Superior temporal gyrus (tissue), 1 donor: ENCODE measurements at regions not wholly inside any gene's neighbourhood (a gene's known extent, or its start where the extent isn't known, plus 50 kb on each side); places are given as distances from the start of the nearest gene placed in this dataset.

Experiments used
- DNase-seq: peaks from one replicate; pipeline ENCODE4 v3.0.0-alpha.2; 2016; ENCODE audit errors: extremely low spot score

DNA sequence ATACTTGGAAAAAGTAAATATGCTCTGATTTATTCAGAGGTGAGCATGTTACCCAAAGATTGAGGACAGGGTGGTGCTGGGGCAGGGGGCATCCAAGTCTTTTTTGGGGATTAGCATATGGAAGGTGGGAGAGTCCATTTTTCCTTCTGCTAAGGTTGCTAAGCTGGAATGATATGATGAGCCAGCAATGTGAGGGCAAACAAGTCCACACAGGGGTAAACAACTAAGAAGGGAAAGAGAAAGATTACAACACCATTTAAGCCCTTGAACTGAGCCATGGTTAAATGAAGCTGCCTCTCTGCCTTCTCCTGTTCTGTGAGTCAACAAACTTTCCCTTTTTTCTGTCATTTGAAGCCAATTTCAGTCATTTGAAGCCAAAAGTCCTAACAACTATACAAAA, 89.0 kb downstream of the RPL22L1 start:
- no peak for DNase-seq

DNA sequence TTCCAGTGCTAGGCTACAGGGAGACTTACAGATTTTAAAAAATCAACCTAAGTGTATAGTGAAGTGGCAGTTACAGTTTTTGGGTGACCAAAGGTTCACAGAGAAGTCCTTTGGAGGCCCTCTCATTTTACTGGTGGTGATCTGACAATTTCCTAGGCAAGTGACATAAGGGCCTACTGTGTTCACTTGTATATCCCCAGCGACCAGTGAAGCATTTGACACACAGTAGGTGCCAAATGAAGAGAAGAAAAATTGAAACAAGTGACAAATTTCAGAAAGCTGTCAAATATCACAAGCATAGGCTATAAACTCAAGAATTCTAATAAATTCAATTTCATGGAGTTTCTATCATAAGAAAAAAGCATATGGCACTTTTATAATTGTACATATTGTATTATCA, 89.5 kb downstream of the RPL22L1 start:
- no peak for DNase-seq

DNA sequence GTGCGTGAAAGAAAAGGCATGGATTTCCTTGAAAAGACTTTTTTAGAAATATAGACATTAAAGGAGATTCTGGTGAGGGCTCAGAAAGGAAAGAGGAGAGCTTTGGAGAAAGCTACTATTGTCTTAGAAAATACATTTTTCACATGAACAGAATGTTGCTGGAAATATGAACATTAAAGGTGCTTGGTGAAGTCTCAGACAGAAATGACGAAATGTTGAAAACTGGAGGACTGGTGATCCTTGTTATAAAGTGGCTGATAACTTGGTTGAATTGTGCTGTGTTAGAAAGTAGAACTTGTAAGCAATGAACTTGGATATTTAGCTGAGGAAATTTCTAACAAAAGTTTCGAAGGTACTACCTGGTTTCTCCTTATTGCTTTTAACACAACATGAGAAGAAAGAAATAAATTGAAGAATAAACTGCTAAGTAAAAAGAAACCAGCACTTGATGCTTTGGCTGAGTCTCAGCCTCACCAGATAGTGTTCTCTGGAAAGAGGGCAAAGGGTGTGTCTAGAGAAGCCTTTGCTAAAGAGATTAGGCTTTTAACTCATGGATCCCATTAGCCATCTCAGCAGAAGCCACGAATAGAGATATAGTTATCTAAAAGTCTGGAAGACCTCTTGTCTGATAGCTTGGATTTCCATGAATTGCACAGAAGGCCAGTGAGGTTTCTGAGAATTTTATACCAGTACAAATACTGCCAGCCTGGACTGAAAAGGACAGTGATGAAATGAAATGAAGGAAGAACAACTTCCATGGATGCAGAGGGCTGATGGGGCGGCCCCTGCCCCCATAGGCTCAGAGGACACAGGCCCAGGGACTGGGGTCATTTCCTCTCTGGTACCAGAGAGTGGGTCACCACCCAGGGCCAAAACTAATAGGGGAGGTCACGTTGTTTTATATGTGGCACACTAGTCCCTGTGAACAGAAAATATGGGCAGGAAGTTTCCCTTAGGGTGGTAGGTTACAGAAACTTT, 91.5 kb downstream of the RPL22L1 start:
- no peak for DNase-seq

DNA sequence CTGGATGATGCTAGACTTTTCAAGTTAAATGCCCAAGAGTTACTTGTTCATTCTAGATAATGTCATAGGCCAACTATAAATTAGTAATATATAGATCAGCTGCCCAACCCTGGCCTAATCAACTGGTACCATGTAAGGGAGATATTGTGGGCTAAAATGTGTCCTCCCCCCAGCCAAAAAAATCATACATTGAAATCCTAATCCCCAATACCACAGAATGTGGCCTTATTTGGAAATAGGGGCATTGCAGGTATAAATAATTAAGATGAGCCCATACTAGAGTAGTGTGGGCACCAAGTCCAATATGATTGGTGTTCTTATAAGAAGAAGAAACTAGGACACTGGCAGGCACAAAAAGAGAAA, 92.5 kb downstream of the RPL22L1 start:
- DNase-seq, result no peak

DNA sequence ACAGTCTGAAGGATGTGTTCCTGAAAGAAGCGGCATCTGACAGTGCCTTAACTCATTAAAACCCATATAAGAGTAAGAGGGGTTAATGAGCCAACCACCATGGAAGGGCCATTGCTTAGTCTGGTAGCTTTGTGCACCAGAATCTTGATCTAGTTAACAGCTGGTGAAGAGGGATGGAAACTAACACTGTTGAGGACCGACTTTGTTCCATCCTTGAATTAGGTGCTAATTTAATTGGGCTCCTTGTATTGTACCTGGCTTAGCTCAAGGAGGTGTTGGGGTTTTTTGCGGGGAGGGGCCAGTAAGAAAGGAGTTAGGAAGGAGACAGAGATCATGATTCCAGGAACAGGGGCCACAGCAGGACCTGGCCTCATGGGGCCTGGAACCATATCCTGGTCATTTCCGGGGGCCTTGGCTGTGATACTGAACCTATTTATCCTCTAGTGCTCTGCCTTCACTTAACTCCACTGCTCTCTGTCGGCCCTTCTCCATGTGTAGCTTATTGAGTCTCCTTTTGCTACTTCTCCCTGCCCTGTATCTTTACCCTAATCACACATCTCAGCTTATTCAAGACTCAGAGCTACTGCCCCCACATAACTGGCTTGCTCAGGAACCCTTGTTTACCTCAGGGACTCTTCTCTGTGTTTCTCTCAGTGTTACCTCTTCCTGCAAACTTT, 93.0 kb downstream of the RPL22L1 start:
- no peak for DNase-seq

DNA sequence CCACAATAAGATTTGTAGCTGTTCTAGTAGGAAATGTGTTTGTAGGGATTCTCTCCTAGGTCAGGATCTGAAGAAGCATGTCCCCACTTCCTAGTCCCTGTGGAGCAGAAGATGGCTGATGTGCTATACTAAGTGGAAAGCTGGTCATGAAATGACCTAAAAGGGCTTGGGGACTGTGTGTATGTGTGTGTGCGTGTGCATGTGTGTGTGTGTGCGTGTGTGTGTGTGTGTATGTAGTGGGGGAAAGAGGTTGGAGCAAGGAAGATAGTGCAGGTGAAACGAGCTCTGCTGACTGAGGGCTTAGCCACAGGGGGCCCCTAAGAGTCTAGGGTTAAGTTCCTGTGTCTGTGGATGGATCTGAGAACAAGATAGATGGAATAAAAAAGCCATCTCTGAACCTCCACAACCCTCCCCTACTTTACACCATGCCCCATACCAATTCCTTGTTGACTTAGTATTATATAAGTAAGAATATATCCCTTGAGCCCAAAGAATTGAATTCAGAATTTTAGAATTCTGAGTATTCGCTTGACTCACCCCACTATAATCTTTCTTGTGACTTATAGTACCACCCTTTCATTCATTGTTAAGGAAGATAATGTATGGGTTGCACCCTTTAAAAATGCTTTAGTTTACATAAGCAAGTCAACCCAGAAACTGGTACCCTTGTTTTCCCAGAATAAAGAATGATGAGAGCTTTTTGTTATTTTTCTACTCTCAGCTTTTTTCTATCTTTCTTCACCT, 96.1 kb downstream of the RPL22L1 start:
- DNase-seq, result no peak

DNA sequence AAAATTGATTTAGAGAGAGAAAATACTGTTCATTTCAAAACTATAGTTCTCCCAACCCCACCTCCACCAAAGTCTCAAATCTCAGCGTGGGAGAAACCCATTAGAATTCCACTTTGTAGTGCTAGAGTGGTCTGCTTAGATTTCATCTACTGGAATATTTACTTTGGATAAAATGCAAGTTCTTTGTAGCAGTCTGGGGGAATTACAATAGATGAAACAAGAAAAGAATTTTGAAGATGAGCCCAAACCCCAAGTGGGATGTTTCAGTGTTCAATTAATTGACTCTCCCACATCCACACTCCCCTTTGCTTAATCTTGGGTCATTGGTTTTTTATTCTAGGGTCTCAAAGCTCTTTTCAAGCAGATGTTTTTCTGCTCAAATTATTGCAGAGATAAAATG, 97.8 kb downstream of the RPL22L1 start:
- no peak for DNase-seq

DNA sequence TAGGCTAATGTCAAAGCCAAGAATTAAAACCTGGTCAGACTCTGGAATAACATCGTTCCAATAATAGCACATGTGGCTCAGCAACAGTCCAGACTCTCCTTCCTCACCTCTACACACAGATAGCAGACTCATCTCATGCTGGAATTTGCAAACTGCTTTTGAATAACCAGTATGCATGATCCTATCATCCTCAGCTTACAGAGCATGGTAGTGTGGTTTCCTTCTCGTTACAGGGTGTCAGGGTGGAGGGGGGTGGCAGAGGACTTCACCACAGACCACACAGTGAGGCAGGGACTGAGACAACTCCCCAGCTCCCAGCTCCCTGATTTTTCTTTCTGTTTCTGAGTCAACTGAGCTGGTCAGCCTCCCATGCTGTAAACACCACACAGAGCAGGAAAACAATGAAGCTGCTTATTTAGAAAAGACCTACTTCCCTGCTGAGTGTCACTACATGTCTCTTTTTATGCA, 101.6 kb downstream of the RPL22L1 start:
- peak; percentile 70 for DNase-seq

DNA sequence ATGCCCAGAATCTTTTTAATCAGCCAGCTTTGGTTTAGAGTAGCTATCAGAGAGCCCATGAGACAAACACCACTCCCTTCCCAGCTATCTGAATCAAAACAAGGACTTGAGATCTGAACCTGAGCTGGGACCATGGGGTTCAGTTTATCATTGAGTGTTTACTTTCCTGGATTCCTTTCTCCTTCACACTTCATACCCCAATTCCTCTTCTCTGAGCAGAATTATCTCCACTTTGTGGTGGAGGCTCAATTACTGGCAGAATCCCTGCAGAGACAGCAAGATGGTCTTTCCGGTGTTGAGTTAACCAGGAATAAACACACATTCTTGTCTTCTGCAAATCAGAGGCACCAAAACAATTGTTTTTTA, 102.4 kb downstream of the RPL22L1 start:
- DNase-seq, result no peak

DNA sequence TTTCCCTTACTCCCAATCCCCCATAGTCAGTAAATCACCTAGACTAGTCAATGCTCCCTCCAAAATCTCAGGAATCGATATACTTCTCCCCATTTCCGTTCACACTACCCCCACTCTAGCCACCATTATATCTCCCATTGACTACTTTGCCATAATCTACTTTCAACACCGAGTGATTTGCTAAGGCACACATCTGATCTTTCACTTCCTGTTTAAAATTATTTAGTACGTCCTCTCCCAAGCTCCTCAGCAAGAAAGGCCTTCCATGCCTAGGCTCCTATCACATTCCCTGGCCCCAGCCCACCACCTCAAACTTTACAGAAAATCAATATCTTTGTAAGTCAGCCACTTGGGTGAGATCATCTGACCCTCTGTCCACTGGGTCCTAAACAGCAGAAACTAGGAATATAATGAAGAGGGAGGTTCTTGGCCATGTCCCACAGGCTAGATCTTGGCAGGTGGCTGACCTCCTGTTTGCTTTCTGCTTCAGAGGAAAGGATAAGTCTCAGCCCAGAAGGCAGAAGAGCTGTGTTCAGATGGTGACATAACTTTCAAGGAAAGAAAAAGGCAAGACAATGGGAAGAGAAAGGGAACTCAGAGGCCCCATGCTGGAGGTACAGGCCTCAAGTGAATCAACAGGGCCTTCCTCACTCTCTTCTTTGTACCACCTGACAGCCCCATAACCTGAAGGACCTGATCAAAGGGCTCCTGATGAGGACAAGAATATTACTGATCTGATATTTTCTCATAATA, 103.0 kb downstream of the RPL22L1 start:
- no peak for DNase-seq

DNA sequence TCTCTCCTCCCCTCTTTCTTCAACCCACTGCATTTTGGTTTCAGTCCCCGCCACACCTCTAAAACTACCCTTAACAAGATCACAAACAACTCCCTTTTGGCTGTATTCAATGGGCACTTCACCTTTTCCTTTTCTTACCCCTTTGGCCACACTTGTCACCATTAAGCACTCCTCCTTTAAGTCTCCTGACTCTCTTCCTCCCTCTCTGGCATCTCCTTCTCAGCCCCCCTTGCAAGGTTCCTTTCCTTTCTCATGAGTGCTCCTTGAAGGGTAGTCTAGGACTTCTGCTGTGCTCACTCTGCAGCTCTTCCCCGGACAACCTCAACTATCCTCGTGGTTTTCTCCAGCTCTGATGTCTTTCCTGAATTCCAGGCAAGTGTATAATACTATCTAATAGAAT, 103.7 kb downstream of the RPL22L1 start:
- DNase-seq, result no peak

DNA sequence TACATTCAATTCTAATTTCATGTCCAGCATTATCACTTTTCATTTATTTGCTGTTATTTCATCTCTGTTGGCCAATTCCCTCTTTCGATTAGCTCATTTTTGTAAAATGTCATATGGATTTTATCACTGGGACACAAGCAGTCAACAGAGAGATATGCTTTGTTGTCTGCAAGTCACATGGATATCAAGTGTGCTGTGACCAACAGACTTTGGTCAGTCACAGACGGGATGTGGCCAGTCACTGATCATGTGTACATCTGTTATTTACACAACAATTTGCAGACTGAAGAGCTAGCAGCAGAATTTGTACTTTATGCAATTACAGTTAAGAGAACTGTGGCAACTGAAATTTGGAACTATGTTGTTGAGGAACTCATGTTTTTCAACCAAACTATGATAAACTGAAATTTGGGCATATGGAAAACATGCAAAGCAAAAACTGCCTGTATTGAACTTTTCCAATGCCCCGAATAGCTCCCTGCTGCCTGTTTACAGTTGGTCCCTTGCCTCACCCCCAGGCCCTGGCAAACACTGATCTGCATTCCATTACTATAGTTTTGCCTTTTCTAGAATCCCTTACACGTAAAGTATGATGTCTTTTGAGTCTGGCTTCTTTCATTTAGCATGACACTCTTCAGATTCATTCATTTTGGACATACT, 104.4 kb downstream of the RPL22L1 start:
- peak; percentile 71 for DNase-seq

DNA sequence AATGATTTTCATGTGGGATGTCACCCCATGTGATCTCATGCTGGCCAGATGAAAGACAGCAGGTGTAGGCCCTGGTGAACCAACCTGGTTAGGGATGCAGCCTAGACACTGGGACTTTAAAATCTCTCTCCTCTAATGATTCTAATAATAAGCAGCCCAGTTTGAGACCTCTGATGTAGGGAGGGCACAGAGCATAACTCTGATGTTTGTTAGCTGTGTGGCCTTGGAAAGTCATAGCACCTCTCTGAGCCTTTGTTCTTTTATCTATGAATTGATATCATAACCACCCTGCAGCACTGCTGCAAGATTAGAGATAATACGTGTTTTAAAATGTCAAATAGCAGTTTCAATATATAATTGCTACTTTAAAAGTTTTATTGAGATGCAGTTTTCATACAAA, 106.0 kb downstream of the RPL22L1 start:
- no peak for DNase-seq

DNA sequence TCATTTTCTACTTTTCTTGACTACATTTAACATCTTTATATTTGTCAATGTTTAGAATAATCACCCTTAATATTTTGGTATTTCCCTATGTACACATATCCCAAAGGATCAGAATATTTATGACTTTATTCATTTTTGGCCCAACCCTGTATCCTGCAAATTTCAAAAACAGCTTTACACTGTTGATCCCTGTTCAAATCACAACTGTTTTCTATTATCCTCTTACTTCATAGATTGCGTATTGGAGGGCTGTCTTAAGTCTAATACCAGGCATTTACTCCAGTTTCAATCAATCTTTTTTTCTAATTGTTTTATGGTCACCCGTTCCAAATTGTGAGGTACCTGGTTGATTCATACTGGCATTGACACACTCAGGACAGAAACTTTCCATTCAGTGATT, 107.9 kb downstream of the RPL22L1 start:
- no peak for DNase-seq

DNA sequence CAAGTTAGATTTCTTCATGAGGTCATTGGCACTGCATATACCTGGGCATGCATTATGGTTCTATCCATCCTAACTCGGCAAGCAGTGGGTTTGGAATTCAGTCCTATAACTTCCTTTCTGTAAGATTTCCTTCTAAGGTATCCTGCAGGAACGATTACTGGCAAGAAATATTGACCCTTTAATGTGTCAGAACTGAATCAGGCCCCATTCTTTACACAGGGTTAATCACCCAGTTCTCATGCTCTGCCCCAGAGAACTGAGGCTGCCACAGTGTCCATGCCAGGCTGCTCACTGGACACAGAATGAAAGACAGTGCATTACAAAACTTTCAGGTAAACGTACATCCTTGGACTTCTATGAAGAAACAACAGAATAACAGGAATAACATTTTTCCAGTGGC, 108.9 kb downstream of the RPL22L1 start:
- DNase-seq, result no peak

DNA sequence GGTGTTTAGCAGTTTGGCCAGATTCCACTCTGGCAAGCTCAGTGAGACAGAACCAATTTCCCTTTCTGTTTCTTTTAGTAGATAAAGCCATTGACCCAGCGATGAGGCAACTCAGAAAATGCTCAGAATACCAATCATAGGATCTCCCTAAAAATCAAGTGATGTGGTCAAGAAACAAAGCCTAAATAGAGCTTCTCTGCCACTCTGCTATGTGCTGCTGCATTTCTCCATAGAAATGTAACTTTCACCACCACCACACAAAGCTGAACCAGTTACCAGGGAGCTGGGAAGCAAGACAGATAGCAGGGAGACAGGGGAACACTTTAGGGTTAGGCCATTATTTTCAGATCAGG, 109.8 kb downstream of the RPL22L1 start:
- DNase-seq, result no peak

DNA sequence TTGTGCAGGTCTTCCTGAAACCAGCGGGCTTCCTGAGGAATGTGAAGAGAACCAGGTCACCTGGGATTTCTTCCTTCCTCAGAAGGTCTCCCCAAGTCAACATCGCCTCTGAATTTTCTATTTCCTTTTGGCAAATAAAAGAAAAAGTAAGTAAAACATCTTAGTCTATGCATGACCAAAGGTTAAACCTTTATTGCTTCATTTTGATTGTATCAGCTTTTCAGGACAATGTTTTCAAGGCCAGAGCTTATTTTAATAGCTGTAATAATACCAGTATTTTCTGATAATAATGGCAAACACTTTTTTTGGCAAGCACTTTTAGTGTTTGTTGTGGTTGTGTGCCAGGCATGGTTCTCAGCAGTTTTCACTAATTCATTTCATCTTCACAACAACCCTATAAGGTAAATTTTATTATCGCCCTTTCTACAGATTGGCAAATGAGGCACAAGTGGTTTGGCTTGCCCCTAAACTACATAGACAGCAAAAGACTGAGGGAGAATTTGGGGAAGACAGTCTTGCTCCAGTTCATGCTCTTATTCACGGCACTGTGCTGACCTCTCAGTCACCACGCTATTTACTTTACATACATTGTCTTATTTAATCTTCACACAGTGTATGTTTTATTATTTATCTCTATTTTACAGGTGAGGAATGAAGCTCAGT, 110.4 kb downstream of the RPL22L1 start:
- no peak for DNase-seq

DNA sequence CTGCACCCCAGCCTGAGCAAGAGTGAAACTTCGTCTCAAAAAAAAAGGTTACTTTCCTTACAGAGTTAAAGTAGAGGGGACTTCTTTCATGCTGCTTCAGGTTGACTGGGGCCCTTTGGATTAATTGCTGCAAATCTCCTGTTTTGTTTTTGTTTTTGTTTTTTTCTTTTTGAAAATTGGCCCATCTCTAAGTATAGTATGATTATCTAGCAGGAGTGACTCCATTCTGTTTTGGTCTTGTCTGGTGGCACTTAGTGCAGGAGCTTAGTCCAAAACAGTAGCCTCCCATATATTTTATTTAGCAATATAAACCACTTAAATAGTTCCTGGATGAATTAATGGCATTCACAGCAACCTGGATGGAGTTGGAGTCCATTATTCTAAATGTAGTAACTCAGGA, 113.0 kb downstream of the RPL22L1 start:
- DNase-seq, result no peak

DNA sequence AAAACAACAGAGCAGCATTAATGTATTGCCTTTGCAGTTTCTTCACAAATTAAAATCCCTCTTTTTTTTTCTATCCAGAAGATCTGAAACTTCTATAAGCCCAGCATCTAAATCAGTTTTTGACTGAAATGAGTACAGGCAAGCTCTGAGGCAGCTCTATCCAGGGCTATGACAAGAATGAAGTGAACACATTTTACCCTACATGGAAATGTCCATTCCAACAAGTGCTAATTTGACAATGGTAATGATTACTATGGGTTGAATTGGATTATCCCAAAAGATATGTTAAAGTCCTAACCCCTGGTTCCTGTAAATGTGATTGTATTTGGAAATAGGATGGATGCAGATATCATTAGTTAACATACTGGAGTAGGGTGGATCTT, 115.7 kb downstream of the RPL22L1 start:
- DNase-seq, result no peak

DNA sequence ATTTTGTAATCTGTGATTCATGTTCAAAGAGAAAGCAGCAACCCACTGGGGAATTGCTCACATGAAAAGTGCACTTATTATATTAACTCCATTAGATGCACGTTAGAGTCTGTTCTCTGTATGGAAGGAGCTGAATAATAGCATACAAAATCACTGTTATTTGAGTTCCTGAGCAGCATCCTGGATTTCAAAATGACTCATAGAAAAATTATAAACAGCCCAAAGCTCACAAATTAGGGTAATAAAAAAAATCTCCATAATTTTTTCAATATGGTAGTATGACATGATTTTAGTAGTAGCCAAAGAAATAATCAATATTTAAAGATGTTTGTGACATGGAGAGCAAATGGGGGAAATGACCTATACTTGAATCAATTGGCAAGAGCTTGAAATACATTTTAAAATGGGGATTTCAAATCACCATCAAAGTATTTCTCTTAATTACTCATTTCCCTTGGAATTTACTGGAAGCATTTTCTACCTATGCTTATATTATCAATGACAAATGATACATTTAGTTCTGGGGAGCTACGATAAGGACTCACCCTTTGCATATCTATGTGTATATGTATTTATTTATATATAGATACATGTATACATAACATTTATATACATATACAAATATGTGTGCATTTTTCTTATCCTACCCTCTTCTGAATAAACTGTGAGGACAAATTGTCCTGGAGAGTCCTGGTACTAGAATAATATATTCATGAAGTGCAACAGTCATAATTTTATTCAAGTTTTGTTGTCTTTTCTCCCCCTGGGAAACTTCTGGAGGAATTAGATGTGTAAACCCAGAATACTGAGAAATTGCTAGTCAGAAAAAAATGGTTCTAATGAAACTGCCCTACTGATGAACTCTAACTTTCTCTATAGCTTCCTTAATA, 116.3 kb downstream of the RPL22L1 start:
- no peak for DNase-seq
